A549 (cell line): ENCODE measurements at regions not wholly inside any gene's neighbourhood (a gene's known extent, or its start where the extent isn't known, plus 50 kb on each side); places are given as distances from the start of the nearest gene placed in this dataset.

Experiments
- ATAC-seq, 2 experiments: fragments of 200-7000 bp in 1 of 2; fragments of >200 bp in 1 of 2; cut with Nextera tagmentation in 1 of 2; cut with Tn5 transposase in 1 of 2; 3 replicates each; pipeline versions ENCODE4 v1.8.0 to v1.9.1; 2018 to 2020; ENCODE audit warnings: mild to moderate bottlenecking in 1 of 2, moderate library complexity in 1 of 2
- CTCF ChIA-PET: fragments of 300-600 bp; sonication (Branson Sonifier 250); formaldehyde crosslinking; extraction: SDS; loops from one replicate; lab custom pipeline; 2021; ENCODE audit warnings: antibody characterized with exemption, inconsistent platforms; lab: Yijun Ruan, JAX
- POLR2A ChIA-PET: fragments of 350-600 bp; formaldehyde crosslinking; extraction: SDS; loops from one replicate; lab custom pipeline; 2021; ENCODE audit warnings: antibody characterized with exemption, inconsistent platforms; lab: Yijun Ruan, JAX
- DNase-seq, 2 experiments: peaks; one replicate each; pipeline versions ENCODE4 v3.0.0 to v3.0.0-alpha.2; 2011 to 2016; ENCODE audit warnings: low read depth in 1 of 2, low spot score in 1 of 2
- FAIRE-seq: peaks from 2 replicates; lab custom pipeline; 2011; peaks lifted over from hg19 to GRCh38; lab: Jason Lieb, UNC
- H3K27ac ChIP-seq, 2 experiments: fragments of >200 bp; sonication (Bioruptor Twin); formaldehyde crosslinking; 3 replicates each; pipeline ENCODE4 v1.5.1; 2016 to 2017
- H3K4me1 ChIP-seq: fragments of >200 bp; sonication (Bioruptor Twin); formaldehyde crosslinking; 3 replicates; pipeline ENCODE4 v1.6.1; 2016
- H3K4me2 ChIP-seq: fragments of >200 bp; sonication (Bioruptor Twin); formaldehyde crosslinking; 3 replicates; pipeline ENCODE4 v1.6.1; 2016
- H3K4me3 ChIP-seq: fragments of >200 bp; sonication (Bioruptor Twin); formaldehyde crosslinking; 3 replicates; pipeline ENCODE4 v1.5.1; 2016
- H3K9me3 ChIP-seq: fragments of >200 bp; sonication (Bioruptor Twin); formaldehyde crosslinking; 3 replicates; pipeline ENCODE4 v1.6.1; 2016
- CBX8 ChIP-seq: fragments of 200-600 bp; sonication (generic); IDR thresholded peaks from 2 replicates; pipeline ENCODE4 v1.6.1; 2016
- EHF ChIP-seq: fragments of 250-450 bp; sonication (Bioruptor Pico); IDR thresholded peaks from 2 replicates; pipeline ENCODE4 v1.5.0; 2020; ENCODE audit warnings: mild to moderate bottlenecking
- EHMT2 ChIP-seq: fragments of 200-600 bp; sonication (generic); IDR thresholded peaks from 2 replicates; pipeline ENCODE4 v1.6.1; 2016; ENCODE audit warnings: antibody characterized with exemption, low read depth, mild to moderate bottlenecking, moderate library complexity
- EP300 ChIP-seq, 2 experiments: fragments of >200 bp; sonication (Bioruptor Twin); formaldehyde crosslinking; IDR thresholded peaks; 2 replicates in 1 of 2; 3 replicates in 1 of 2; pipeline ENCODE4 v1.6.1; 2016 to 2017
- FOSB ChIP-seq: fragments of 250-450 bp; sonication (Bioruptor Pico); IDR thresholded peaks from 2 replicates; pipeline ENCODE4 v1.5.0; 2020; ENCODE audit warnings: mild to moderate bottlenecking, moderate library complexity
- FOSL2 ChIP-seq, 2 experiments: fragments of 450-650 bp in 1 of 2; fragments of >200 bp in 1 of 2; sonication (Bioruptor Twin) in 1 of 2; formaldehyde crosslinking; IDR thresholded peaks; 2 replicates each; pipeline versions ENCODE4 v1.5.0 to v1.6.1; 2016 to 2020; ENCODE audit warnings: mild to moderate bottlenecking in 1 of 2, moderate library complexity in 1 of 2
- FOXS1 ChIP-seq: fragments of 250-450 bp; sonication (Bioruptor Pico); IDR thresholded peaks from 2 replicates; pipeline ENCODE4 v1.5.0; 2020; ENCODE audit warnings: mild to moderate bottlenecking, moderate library complexity
- HOXA7 ChIP-seq: fragments of 250-450 bp; sonication (Bioruptor Pico); IDR thresholded peaks from 2 replicates; pipeline ENCODE4 v1.5.0; 2020; ENCODE audit warnings: mild to moderate bottlenecking, moderate library complexity
- HOXB5 ChIP-seq: fragments of 250-450 bp; sonication (Bioruptor Pico); IDR thresholded peaks from 2 replicates; pipeline ENCODE4 v1.5.0; 2020; ENCODE audit warnings: mild to moderate bottlenecking, moderate library complexity
- JUNB ChIP-seq: fragments of >200 bp; sonication (Bioruptor Twin); formaldehyde crosslinking; IDR thresholded peaks from 2 replicates; pipeline ENCODE4 v1.6.1; 2016
- NFE2L2 ChIP-seq: fragments of 150-350 bp; conservative IDR thresholded peaks from 2 replicates; pipeline ENCODE4 v1.6.1; 2014; ENCODE audit warnings: low read length
- NR3C1 ChIP-seq: fragments of >200 bp; sonication (Bioruptor Twin); formaldehyde crosslinking; IDR thresholded peaks from 3 replicates; pipeline ENCODE4 v1.6.1; 2017
- POLR2AphosphoS2 ChIP-seq: conservative IDR thresholded peaks from 2 replicates; pipeline ENCODE4 v1.6.1; 2012; ENCODE audit warnings: low read length, improper control_type of control experiment, inconsistent platforms
- RAD21 ChIP-seq, 2 experiments: fragments of >200 bp in 1 of 2; sonication (Bioruptor Twin) in 1 of 2; formaldehyde crosslinking in 1 of 2; IDR thresholded peaks in 1 of 2; conservative IDR thresholded peaks in 1 of 2; 2 replicates in 1 of 2; 3 replicates in 1 of 2; pipeline ENCODE4 v1.6.1; 2012 to 2018; ENCODE audit warnings: inconsistent platforms in 1 of 2
- RFX5 ChIP-seq: fragments of 450-650 bp; IDR thresholded peaks from 2 replicates; pipeline ENCODE4 v1.7.1; 2014; ENCODE audit warnings: antibody characterized with exemption, mild to moderate bottlenecking, moderate library complexity
- SMC3 ChIP-seq: fragments of >200 bp; sonication (Bioruptor Twin); formaldehyde crosslinking; IDR thresholded peaks from 3 replicates; pipeline ENCODE4 v1.6.1; 2018; ENCODE audit warnings: inconsistent platforms
- TFCP2L1 ChIP-seq: fragments of 250-450 bp; sonication (Bioruptor Pico); IDR thresholded peaks from 2 replicates; pipeline ENCODE4 v1.5.0; 2021; ENCODE audit warnings: mild to moderate bottlenecking
- ZFP36 ChIP-seq: fragments of 450-650 bp; IDR thresholded peaks from 2 replicates; pipeline ENCODE4 v1.6.1; 2014; ENCODE audit warnings: borderline replicate concordance; ENCODE audit not compliant: partially characterized antibody
- ZNF302 ChIP-seq: fragments of 250-450 bp; sonication (Bioruptor Pico); IDR thresholded peaks from 2 replicates; pipeline ENCODE4 v1.9.0; 2021; ENCODE audit warnings: inconsistent platforms, mild to moderate bottlenecking, moderate library complexity
- WGBS: methylation state at CpG from one replicate; pipeline ENCODE4 v1.1.6; 2017; ENCODE audit errors: missing lambda C conversion rate; 5-methylcytosine and 5-hydroxymethylcytosine counted together
- TF ChIP-seq, protein P1 (sequence below): IDR thresholded peaks from 2 replicates; pipeline ENCODE4 v1.6.1; 2012; ENCODE audit warnings: low read depth, borderline replicate concordance
- TF ChIP-seq, protein P2 (sequence below): fragments of 200-600 bp; sonication (generic); IDR thresholded peaks from 2 replicates; pipeline ENCODE4 v1.6.1; 2016; ENCODE audit warnings: antibody characterized with exemption, mild to moderate bottlenecking, moderate library complexity
- TF ChIP-seq, protein P3 (sequence below): IDR thresholded peaks from 2 replicates; pipeline ENCODE4 v1.6.1; 2012
- TF ChIP-seq, protein P4 (sequence below): fragments of 450-650 bp; IDR thresholded peaks from 2 replicates; pipeline ENCODE4 v1.6.1; 2014; ENCODE audit warnings: antibody characterized with exemption
- TF ChIP-seq, protein P5 (sequence below): fragments of 250-450 bp; sonication (Bioruptor Pico); IDR thresholded peaks from 2 replicates; pipeline ENCODE4 v1.5.0; 2021; ENCODE audit warnings: mild to moderate bottlenecking, moderate library complexity, borderline replicate concordance

DNA sequence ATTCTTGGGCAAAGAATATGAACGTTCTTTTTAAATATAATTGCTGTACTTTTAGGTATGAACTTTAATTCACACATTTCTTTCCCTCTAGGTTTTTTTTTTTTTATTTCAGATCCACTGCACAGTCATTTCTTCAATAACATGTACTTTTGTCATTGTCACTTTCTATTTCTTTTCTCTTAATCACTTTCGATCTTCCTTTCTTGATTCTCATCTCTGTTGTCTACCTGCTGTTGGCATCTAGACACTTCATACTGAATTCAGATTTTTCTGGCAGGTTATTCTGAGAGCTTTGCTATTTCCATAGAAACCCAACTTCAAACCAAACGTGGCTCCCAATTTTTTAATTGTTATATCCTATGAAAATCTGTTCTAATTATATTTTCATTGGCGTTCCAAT lies 211.7 kb upstream of the KLF6 start:
- H3K27ac ChIP-seq: no peak overlapping the region
- FAIRE-seq (peak; percentile 13), ATAC-seq (no peak), DNase-seq (no peak)
- ChIA-PET POLR2A (no interaction called here), CTCF (no interaction called here)
- no peaks in the 10 kb centered on the region for H3K4me1 ChIP-seq
- H3K4me2 ChIP-seq: no peak overlapping the region
- no peak overlapping the region for H3K4me3 ChIP-seq
- WGBS: 63% methylated on average over 4 of the region's 4 CpGs
- TF ChIP-seq FOSL2 (IDR thresholded peaks at IDR 0.05) (no peak), FOSL2 (CRISPR knock-in tag; IDR thresholded peaks at IDR 0.05) (no peak), NR3C1 (no peak), ZFP36 (no peak), HOXA7 (CRISPR knock-in tag) (no peak), FOXS1 (CRISPR knock-in tag) (no peak), EHMT2 (no peak), SMC3 (no peak), ZNF302 (CRISPR knock-in tag) (no peak), EP300 (IDR thresholded peaks at IDR 0.05) (no peak), RAD21 (conservative IDR thresholded peaks at IDR 0.05 in 1 of 2, IDR thresholded peaks at IDR 0.05 in 1 of 2) (no peak), HOXB5 (CRISPR knock-in tag) (no peak), RFX5 (no peak), CBX8 (no peak), JUNB (no peak), POLR2AphosphoS2 (no peak)
- TF ChIP-seq, protein P1, sequence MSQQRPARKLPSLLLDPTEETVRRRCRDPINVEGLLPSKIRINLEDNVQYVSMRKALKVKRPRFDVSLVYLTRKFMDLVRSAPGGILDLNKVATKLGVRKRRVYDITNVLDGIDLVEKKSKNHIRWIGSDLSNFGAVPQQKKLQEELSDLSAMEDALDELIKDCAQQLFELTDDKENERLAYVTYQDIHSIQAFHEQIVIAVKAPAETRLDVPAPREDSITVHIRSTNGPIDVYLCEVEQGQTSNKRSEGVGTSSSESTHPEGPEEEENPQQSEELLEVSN: no peak
- TF ChIP-seq, protein P2, sequence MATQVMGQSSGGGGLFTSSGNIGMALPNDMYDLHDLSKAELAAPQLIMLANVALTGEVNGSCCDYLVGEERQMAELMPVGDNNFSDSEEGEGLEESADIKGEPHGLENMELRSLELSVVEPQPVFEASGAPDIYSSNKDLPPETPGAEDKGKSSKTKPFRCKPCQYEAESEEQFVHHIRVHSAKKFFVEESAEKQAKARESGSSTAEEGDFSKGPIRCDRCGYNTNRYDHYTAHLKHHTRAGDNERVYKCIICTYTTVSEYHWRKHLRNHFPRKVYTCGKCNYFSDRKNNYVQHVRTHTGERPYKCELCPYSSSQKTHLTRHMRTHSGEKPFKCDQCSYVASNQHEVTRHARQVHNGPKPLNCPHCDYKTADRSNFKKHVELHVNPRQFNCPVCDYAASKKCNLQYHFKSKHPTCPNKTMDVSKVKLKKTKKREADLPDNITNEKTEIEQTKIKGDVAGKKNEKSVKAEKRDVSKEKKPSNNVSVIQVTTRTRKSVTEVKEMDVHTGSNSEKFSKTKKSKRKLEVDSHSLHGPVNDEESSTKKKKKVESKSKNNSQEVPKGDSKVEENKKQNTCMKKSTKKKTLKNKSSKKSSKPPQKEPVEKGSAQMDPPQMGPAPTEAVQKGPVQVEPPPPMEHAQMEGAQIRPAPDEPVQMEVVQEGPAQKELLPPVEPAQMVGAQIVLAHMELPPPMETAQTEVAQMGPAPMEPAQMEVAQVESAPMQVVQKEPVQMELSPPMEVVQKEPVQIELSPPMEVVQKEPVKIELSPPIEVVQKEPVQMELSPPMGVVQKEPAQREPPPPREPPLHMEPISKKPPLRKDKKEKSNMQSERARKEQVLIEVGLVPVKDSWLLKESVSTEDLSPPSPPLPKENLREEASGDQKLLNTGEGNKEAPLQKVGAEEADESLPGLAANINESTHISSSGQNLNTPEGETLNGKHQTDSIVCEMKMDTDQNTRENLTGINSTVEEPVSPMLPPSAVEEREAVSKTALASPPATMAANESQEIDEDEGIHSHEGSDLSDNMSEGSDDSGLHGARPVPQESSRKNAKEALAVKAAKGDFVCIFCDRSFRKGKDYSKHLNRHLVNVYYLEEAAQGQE: no peak
- TF ChIP-seq, protein P3, sequence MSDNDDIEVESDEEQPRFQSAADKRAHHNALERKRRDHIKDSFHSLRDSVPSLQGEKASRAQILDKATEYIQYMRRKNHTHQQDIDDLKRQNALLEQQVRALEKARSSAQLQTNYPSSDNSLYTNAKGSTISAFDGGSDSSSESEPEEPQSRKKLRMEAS: no peak
- TF ChIP-seq, protein P4, sequence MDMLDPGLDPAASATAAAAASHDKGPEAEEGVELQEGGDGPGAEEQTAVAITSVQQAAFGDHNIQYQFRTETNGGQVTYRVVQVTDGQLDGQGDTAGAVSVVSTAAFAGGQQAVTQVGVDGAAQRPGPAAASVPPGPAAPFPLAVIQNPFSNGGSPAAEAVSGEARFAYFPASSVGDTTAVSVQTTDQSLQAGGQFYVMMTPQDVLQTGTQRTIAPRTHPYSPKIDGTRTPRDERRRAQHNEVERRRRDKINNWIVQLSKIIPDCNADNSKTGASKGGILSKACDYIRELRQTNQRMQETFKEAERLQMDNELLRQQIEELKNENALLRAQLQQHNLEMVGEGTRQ: no peak
- H3K9me3 ChIP-seq: peaks cover 18% of the 10 kb centered on the region; the same call in 2 of the 3 replicates

DNA sequence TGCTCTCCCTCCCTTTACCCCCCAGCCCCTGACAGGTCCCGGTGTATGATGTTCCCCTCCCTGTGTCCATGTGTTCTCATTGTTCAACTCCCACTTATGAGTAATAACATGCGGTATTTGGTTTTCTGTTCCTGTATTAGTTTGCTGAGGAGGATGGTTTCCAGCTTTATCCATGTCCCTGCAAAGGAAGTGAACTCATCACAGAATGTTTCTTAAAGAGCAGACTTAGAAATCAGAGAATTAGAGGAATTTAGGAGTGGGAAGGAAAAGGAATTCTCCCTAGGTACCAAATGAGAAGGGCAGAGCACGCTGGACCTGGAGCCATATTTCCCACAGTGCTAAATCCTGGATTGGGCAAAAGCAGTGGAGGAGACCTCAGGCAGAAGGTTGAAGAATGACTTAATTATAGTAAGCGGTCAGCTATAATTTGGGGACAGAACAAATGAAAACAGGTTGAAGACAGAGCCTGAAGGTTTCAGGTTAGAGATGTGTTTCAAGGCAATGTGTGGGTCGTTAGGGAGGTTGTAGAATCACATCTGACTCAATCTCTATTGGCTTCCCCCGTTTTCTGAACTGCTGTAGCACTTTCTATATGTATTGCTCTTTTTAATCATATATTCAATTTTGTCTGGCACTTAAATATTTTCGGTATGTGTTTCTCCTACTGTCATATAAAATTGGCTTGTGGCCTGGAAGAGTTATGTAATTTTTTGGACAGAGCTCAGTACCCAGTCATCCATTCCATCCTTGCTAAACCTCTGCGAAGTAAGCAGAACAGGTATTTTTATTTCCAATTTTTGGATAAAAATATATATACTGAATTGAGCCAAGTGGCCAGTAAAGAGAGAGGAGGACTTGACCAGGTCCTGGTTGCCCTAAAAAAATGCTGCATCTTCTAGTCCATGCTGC lies 210.5 kb upstream of the KLF6 start:
- H3K4me3 ChIP-seq: no peak overlapping the region
- CTCF ChIA-PET: no interaction called here
- POLR2A ChIA-PET: no interaction called here
- ATAC-seq (no peak), FAIRE-seq (no peak), DNase-seq (no peak)
- TF ChIP-seq FOSB (no peak), EHMT2 (no peak), EHF (CRISPR knock-in tag) (no peak), TFCP2L1 (CRISPR knock-in tag) (no peak), EP300 (IDR thresholded peaks at IDR 0.05) (no peak), NFE2L2 (no peak), RFX5 (no peak)
- TF ChIP-seq, protein P5, sequence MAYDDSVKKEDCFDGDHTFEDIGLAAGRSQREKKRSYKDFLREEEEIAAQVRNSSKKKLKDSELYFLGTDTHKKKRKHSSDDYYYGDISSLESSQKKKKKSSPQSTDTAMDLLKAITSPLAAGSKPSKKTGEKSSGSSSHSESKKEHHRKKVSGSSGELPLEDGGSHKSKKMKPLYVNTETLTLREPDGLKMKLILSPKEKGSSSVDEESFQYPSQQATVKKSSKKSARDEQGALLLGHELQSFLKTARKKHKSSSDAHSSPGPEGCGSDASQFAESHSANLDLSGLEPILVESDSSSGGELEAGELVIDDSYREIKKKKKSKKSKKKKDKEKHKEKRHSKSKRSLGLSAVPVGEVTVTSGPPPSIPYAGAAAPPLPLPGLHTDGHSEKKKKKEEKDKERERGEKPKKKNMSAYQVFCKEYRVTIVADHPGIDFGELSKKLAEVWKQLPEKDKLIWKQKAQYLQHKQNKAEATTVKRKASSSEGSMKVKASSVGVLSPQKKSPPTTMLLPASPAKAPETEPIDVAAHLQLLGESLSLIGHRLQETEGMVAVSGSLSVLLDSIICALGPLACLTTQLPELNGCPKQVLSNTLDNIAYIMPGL: no peak
- TF ChIP-seq, protein P4: no peak
- no peak overlapping the region for H3K27ac ChIP-seq
- no peaks in the 10 kb centered on the region for H3K4me1 ChIP-seq
- peaks cover 17% of the 10 kb centered on the region; the same call in 2 of the 3 replicates for H3K9me3 ChIP-seq
- H3K4me2 ChIP-seq: no peak overlapping the region
- WGBS: 63% methylated on average over 8 of the region's 8 CpGs
